HL-60/S4 treated with phorbol 12-myristate 13-acetate at 8.2 ng/mL for 4 days and 3 days (cell line): ENCODE measurements at regions not wholly inside any gene's neighbourhood (a gene's known extent, or its start where the extent isn't known, plus 50 kb on each side); places are given as distances from the start of the nearest gene placed in this dataset.

Experiments used
- in situ Hi-C: fragments of 300-500 bp; cut with MboI; formaldehyde crosslinking; loops from 2 replicates; pipeline ENCODE4 v1.15.0; 2022; ENCODE audit warnings: low sequenced_read_pairs

- in situ Hi-C loops = no loop called here
Measured at GRCh38 chr1:14180738-14181137, 417.7 kb upstream of the KAZN start.

DNA sequence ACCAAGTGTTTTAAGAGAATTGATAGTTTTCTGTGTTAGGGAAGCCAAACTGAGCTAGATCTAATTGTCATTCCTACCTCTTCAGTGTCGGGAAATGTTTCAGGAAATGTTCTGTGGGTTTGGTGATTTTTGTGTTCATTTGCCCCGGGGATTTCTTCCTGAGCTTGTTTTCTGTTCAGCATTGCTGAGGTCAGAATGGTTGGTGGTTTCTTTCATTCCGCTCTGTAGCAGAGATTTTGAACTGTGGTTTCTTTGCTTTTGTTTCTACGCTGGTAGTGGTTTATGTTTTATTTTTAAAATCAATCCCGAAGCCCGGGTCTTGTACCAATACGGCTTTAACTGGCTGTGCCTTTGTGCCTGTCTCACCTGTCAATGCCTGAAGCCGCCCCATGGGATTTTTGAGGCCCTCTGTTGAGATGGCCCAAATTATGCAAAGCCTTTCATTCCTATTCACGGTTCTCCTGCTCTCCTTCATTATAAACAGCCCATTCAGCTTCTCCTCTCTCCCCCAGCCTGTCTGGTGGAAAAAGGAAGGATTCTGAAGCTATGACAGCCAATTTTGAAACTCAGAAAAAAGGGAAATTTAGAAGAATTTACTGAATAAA lies 417.2 kb upstream of the KAZN start:
- in situ Hi-C loops = no loop called here

GRCh38 chr1:14182856-14183255 lies 415.6 kb upstream of the KAZN start:
- in situ Hi-C loops = no loop called here

DNA sequence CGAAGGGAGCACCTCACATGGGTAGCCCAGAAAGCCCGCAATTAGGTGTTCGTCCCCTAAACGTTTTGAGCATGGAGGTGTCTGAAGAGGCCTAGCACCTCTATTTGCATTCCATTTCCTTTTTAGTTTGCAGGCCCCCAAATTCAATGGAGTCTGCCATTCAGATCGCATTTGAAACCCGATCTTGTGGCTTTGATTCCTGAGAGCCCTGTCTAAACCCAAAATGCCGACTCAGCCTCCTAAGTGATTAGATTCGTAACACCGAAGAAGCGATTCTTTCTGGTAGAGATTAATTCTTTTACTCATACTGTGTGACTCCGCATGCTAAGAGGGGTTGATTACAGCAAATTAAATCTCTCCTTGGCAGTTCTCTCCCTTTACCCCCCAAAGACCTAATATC lies 415.2 kb upstream of the KAZN start:
- in situ Hi-C loops = no loop called here

GRCh38 chr1:14184454-14184853 lies 414.0 kb upstream of the KAZN start:
- in situ Hi-C loops = no loop called here

DNA sequence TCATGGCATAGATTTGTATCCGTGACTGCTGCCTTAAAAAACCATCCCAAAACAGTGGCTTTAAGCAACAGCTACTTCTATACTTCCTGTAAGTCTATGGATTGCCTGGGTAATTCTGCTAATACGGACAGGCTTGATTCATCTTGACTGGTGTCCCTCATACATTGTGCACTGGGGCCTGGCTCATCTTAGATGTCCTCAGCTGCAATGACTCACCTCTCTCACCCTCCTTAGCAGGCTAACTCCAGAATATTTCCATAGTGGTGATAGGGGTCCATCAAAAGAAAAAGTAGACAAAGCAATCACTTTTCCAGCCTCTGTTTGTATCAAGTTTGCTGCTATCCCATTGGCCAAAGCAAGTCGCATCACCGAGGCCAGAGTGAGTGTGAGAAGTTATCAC lies 409.1 kb upstream of the KAZN start:
- in situ Hi-C loops = no loop called here

DNA sequence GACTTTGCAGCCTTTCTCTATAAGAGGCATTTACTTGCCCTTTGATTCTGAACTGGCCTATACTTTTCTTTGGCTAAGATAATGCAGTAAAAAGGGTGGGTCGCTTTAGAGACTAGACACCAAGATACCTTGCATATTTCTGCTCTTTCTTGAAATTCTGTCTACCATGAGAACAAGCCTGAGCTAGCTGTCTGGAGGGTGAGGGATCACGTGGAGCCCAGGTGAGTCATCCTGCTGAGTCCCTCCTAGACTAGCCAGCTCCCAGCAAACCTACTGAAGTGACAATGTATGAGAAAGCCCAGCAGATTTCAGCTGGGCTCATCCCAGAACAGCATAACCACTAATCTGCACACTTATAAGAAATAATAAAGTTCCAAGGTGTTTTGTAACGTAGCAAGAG lies 408.0 kb upstream of the KAZN start:
- in situ Hi-C loops = no loop called here

GRCh38 chr1:14194511-14194910 lies 404.0 kb upstream of the KAZN start:
- in situ Hi-C loops = no loop called here

DNA sequence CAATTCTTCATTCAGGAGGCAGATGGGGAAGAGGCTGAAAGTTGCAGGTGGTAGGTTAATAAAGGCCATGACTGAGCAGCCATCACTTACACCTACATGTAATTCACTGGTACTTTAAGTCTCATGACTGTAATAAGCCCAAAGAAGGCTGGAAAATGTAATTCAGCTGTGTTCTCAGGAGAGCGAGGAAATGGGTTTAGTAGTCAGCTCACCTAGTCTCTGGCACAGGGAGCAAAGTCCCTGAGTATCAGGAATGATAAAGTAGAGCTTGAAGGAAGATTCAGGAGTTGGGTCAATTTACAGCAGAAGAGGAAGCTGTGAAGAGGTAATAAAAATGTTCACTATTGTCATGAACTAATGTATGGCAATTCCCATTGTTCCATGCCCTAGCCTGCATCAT lies 393.4 kb upstream of the KAZN start:
- in situ Hi-C loops = no loop called here

GRCh38 chr1:14215151-14215550 lies 383.3 kb upstream of the KAZN start:
- in situ Hi-C loops = no loop called here

GRCh38 chr1:14217384-14217783 lies 381.1 kb upstream of the KAZN start:
- in situ Hi-C loops = no loop called here

DNA sequence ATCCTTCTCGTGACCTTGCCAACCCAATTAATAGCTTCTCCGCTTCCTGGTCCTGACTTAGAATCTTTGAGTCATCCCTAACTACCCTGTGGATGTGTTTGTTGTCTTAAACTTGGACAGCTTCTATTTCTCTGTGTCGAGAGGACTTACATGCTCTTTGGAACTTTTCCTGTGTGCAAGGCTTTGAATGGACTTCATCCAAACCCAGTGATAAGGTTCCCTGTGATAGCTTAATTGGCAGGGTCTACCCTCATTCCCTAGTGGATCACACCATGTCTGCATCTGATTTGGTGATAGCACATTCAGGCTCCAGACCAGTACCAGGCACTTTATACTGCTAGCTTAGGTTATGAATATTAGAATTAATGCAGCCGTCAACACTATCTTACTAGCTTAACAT lies 378.2 kb upstream of the KAZN start:
- in situ Hi-C loops = no loop called here

DNA sequence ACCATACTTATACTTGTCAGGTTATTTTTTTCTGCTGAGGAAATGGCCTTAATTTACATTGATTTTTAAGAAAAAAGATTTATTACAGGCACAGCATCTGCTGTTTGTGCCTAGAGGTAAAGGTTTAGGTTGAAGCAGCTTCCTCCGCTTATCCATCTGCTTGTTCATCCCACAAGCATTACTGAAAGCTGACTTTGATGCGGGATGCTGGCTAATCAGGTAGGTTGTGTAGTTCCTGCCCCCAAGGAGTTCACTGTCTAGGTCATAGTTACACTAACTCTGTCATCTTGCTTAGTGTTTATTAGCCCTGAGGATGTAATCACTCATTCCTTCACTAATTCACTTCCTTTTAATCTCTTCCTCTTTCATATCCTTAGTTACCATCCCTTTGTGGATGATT lies 377.7 kb upstream of the KAZN start:
- in situ Hi-C loops = no loop called here

DNA sequence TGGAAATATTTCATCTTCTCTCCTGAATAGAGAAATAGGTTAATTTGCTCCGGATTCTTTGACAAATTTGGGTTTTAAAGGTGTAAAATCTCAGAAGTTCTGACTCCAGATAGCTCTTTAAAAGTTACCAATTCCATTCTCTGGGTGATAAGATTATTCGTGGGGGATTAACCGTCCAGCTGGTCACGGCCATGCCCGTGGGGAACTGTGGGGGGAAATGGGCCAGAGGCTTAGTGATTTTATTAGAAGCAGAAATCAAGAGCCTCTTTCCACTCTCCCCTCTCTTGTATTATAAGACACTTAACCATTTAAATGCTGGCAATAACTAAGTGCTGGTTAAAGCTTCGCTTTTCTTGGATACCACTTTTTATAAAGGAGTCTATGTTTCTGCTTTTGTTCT lies 376.4 kb upstream of the KAZN start:
- in situ Hi-C loops = no loop called here

GRCh38 chr1:14228677-14229076 lies 369.8 kb upstream of the KAZN start:
- in situ Hi-C loops = no loop called here

- in situ Hi-C loops = no loop called here
Measured at GRCh38 chr1:14233510-14233909, 365.0 kb upstream of the KAZN start.

GRCh38 chr1:14236097-14236496 lies 362.4 kb upstream of the KAZN start:
- in situ Hi-C loops = no loop called here

GRCh38 chr1:14238472-14239307 lies 359.8 kb upstream of the KAZN start:
- in situ Hi-C loops = no loop called here

DNA sequence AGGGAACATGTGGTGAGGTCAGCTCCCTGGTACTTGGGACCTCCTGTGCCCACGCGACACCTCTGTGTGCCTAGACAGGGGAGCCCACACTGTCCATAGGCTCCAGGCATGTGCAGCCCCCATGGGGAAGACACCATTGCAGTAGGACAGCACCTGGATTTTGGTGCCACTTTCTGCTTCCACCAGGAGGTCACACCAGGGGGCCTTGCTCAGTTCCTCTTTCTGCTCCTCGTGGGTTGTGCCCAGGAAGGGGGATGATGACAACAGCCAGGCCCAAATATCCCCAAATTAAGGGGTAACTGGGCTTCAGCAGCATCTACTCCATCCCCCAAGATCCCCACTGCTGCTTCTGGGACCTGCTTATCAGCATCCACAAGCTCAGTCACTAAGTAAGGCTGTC lies 358.2 kb upstream of the KAZN start:
- in situ Hi-C loops = no loop called here

- in situ Hi-C loops = no loop called here
Measured at GRCh38 chr1:14242123-14242522, 356.4 kb upstream of the KAZN start.

DNA sequence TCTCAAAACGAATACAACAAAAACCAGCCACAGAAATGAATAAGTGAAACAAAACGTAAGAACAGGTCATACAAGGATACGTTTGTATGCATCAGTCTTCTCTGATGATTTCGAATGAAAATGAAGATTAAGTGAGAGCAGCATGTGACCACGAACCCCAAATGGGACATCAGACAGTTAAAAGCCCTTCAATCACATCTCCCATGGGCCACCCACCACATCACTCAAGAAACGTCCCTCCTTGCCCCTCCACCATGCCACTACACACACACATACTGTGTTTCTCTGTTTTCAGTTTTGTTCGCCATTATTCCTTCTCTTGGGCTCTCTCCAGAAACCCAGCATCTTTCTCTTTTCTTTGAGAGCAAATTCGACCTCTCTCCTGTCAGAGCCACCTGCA lies 355.6 kb upstream of the KAZN start:
- in situ Hi-C loops = no loop called here

DNA sequence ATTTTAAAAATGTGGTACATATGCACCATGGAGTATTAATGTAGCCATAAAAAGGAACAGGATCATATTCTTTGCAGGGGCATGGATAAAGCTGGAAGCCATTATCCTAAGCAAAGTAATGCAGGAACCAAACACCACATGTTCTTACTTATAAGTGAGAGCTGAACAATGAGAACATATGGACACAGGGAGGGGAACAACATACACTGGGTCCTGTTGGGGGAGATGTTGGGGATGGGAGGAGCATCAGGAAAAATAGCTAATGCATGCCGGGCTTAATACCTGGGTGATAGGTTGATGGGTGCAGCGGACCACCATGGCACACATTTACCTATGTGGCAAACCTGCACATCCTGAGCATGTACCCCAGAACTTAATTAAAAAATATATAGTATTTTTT lies 352.5 kb upstream of the KAZN start:
- in situ Hi-C loops = no loop called here

DNA sequence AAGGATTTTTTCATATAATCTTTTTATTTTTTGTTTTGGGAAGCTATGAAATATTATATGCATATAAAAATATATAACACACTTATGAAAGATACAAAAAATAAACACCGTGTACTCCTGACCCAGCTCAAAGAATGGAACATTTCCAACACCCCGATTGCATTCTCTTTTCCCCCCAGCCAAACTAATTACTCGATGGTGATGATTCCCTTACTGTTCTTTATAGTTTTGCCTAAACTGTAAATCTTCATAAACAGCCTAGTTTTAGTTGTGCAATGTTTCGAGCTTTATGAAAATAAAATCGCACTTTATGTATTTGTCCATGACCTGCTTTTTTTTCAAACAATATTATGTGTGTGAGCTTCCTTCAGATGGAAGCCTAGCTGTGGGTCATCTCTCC lies 352.0 kb upstream of the KAZN start:
- in situ Hi-C loops = no loop called here
